LNCAP (cell line): ENCODE measurements at regions not wholly inside any gene's neighbourhood (a gene's known extent, or its start where the extent isn't known, plus 50 kb on each side); places are given as distances from the start of the nearest gene placed in this dataset.

Source experiments
- CTCF ChIP-seq: fragments of 450-650 bp; IDR thresholded peaks from 2 replicates; pipeline ENCODE4 v1.5.1; 2017; ENCODE audit warnings: mild to moderate bottlenecking

- TF ChIP-seq CTCF, result no peak
These were observed 147.2 kb upstream of the SFRP2 start for GRCh38 chr4:153936121-153936520.

- no peak for TF ChIP-seq CTCF
These were observed 145.8 kb upstream of the SFRP2 start for GRCh38 chr4:153934688-153935017.

- TF ChIP-seq CTCF, result no peak
These were observed 145.2 kb upstream of the SFRP2 start for GRCh38 chr4:153933915-153934687.

- no peak for TF ChIP-seq CTCF
These were observed 142.9 kb upstream of the SFRP2 start for GRCh38 chr4:153931804-153932203.

- TF ChIP-seq CTCF, result no peak
These were observed 140.8 kb upstream of the SFRP2 start for GRCh38 chr4:153929675-153930074.

- TF ChIP-seq CTCF, result no peak
These were observed 138.6 kb upstream of the SFRP2 start for GRCh38 chr4:153927451-153927850.

GRCh38 chr4:153922148-153922547 is 133.3 kb upstream of the SFRP2 start:
- TF ChIP-seq CTCF, result no peak

- TF ChIP-seq CTCF, result no peak
These were observed 130.8 kb upstream of the SFRP2 start for GRCh38 chr4:153919667-153920066.
